HG02973 (cell line): ENCODE measurements at regions not wholly inside any gene's neighbourhood (a gene's known extent, or its start where the extent isn't known, plus 50 kb on each side); places are given as distances from the start of the nearest gene placed in this dataset.

Source experiments
- ATAC-seq: cut with Tn5 transposase; IDR thresholded peaks from one replicate; pipeline ENCODE4 v1.9.1; 2021; ENCODE audit warnings: moderate library complexity; ENCODE audit not compliant: unreplicated experiment

DNA sequence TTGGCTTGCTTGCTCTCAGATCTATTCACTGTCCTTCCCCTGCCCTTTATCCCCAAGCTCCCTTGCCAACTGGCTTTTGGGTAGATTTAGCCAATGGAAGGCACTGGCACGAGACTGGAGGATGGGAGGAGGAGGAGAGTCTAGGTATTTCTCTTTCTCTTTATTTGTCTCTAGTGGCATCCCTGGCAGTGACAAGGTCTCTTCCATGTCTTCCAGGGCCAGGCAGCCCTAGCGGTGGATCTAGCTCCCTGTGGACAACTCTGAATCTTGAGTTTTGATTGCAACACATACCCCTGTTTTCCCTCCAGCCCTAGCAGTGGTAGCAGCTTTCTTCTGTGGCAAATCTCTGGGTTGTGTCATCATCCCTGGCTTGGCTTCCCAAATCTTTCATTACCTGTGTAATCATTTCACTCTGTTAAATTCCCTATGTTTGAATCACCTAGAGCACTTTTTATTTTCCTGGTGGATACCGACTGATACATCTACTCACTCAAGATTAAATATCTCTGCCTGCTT is 171.1 kb upstream of the IRX6 start:
- ATAC-seq: no peak

DNA sequence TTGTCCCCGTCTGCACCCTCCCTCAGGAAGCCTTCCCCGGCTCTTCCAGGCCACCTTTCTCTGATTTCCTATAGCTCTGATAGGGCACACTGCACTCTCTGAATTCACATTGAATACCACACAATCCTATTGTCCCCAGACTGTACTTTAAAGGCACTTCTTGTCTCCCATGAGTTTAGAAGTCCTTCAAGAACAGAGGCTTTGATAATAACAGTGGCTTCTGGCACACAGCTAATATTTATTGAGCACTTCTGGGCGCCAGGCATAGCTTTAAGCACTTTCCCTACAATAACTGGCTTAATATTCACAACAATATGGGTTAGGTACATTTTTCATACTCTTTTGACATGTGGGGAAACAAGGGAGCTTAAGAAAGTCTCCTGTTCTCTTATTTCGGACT is 169.7 kb upstream of the IRX6 start:
- no peak for ATAC-seq

DNA sequence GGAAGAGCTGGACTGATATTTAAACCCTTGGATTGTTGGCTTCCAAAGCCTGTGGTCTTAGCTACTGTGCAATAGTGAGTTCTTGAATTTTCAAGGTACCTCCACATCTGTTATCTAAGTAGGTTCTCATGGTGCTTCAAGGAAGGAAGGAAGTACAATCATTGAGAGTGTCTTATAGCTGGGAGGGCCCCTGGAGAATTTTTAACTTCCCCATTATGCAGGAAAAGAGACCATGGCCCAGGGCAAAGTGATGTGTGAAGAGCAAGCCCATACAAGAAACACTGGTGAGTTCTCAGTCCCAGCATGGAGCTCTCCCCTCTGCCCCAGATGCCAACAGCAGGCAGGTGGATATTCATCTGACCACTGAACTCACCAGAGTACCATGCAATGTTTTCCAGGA is 169.0 kb upstream of the IRX6 start:
- no peak for ATAC-seq

DNA sequence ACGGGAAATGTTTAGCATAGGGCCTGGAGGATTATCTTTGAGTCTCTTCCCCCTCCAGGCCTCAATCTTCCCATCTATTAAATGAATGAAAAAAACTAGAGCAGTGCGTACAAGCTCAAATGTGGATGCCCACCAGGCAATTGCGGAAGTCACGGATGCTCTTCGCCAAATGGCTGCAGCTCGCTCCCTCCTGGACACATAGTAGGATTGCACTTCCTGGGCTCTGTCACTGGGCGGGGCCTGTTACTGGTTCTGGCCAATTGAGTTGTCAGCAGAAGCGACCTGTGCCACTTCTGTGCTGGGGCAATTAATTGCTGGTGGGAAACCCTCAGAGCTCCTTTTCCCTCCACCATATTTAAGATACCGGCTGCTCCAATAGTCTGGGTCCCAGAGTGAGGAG is 168.2 kb upstream of the IRX6 start:
- no peak for ATAC-seq

DNA sequence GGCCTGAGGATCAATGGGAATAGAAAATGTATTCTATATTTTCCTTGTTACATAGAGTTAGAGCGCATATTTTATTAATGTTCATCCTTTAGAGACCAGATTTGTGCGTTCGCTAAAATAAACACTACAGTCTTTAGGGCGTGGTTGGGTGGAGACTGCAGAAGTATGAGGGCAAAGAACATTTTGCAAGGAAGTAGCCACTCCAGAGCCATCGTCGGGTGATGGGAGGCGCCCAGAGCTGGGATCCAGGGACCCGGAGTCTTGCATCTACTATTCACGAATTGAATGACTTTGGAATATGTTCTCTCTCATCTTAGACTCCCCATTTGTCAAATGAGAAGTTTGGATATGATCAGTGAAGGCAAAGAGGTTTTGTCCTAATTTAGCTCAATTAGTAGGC is 154.2 kb upstream of the IRX6 start:
- ATAC-seq: no peak

DNA sequence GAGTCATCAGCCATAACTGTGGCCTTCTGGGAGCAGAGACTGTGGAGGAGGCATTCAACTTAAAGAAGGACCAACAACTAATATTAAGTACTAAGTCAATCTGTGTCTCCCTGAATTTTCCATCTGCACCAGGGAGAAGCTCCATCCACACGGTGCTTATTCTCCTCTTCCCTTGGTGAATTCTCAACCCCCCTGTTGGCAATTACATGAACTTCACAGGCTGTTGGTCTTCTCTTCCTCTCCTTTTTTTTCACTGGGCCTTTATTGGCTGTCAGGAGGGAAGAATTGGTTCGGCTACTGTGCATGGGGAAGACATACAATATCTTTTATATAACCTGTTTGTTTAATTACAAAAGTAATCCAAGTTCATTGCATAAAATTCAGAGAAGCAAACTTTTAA is 152.8 kb upstream of the IRX6 start:
- ATAC-seq: no peak

DNA sequence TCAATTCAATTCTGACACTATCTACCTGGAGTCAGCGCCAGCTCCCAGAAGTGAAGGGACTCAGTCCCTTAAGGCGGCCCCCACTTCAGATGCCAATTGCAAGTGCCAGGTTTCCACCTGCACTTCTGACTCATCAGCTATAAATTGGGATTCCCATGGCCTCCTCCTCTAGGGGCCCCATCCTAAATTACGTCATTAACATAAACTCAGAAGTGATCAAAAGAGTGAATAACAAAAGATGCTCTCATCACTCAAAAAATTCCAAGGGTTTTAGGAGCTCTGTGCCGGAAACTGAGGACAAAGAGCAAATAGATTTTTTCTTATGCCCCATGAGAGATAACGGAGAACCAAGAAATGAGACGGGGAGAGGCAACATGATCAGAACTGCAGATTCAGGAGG is 148.6 kb upstream of the IRX6 start:
- no peak for ATAC-seq

DNA sequence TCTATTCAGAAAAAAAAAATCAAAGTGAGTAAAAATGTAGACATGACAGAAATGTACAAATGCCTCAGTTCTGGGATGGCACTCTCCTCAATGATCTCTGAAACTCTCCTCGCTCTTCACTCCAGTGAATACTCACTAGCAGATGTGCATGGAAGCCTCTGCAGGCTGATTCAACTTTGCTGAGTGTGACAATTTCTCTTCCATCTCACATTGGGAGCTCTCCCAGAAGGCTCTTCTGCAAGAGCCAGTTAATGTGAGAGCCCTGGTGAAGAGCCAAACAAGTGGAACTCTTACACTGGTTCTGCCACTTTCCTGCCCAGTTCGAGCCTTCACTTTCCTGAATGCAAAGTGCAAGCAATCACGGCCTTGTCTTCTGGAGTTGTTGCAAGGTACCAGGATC is 147.1 kb upstream of the IRX6 start:
- no peak for ATAC-seq

DNA sequence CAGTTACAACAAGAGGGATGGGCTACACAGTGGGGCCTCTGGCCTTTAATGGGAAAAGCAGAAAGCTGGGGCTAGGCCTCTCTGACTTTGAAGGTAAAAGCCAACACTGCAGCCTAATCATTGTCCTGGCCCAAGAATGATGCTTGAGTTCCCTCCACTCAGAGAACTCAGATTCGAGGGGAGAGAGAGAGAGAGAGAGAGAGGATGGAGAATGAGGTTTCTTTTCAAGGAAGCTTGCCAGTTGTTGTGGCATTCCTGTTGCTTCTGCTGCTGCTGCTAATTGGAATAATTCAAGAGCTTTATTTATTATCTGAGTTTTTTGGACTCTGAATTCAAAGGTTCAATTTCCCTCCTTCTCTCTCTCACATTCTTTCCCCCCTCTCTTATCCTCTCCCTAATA is 144.6 kb upstream of the IRX6 start:
- ATAC-seq: no peak

DNA sequence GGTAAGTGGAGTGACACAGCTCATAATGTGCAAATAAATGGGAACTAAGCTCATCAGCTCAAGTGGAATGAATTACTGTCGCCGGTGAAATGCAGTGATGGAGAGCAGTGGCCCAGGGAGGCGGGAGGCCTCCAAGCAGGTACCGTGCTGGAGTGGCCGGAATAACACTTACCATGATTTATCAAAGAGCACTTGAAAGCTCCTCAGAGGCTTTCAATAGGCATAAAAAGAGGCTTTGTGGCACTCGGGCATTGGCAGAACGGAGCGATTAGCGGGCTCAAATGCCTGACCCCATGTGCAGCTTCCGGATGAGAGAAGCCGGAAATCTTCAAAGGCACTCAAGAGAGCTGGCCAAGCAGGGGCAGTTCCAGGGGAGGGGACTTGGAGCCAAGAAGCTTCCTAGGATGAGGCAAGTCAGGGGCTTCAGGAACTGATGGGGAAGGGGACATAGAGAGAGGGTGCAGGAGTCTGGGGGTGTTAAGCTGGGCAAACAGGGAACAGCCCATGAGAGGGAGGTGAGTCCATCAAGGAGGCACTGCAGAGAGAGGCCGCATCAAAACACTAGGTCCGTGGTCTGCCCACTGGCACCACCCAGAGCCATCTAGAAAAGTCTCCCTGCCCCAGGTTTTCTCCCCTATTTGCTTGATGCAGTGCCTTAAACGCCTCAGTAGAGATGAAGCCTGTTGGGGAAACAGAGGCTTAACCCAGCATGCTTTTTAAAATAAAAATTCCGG is 144.0 kb upstream of the IRX6 start:
- ATAC-seq: no peak

DNA sequence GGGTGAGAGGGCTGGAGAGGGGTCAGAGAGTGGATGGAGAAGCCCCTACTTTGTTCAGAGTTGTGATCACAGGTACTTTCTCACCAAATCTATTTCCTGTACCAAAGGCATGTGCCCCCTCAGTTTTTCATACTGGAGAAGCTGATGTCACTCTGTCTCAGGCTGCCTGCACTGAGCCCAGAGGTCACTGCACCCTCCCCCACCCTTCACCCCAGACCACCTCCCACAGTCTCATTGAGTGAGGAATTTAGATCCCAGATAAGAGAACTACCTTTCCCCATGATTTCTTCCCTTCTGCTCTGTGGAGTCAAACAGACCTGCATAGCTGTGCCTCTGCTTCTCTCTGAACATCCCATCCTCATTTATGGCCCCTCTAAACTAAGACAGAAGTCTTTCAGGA is 140.0 kb upstream of the IRX6 start:
- no peak for ATAC-seq

DNA sequence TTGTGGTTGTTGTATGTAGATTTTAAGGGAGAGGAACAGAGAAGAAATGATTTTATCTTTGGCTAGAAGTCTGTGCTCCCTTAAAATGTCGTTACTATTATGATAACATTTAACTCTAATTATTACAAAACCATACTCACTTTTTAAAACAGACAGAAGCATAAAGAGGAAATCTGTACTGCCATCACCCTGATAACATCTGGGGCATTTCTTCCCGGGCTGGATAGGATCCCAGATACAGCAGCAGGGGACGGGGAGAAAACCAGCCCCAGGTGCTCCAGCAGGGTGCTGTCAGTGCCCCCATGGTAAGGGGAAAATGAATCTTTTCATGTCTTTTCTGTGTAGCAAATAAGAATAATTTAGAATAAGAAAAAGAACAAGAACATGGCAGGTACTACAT is 139.4 kb upstream of the IRX6 start:
- no peak for ATAC-seq

DNA sequence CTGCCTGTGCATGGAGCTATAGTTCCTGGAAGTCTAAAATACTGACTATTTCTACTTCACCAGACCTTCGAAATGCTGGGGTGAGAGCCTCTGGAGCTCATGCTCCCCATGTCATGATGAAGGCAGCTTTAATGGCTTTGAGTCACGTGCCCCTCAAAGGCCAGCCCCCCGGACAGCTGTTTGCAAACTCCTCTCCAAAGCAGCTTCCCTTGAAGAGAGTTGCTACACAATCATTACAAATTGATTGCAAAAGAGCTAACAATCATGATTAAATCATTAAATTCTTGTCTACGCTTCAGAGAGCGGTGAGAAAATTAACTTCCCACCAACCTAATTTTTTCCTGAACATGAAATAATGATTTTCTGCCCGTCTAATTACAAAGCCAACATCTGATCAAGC is 134.8 kb upstream of the IRX6 start:
- ATAC-seq: no peak

DNA sequence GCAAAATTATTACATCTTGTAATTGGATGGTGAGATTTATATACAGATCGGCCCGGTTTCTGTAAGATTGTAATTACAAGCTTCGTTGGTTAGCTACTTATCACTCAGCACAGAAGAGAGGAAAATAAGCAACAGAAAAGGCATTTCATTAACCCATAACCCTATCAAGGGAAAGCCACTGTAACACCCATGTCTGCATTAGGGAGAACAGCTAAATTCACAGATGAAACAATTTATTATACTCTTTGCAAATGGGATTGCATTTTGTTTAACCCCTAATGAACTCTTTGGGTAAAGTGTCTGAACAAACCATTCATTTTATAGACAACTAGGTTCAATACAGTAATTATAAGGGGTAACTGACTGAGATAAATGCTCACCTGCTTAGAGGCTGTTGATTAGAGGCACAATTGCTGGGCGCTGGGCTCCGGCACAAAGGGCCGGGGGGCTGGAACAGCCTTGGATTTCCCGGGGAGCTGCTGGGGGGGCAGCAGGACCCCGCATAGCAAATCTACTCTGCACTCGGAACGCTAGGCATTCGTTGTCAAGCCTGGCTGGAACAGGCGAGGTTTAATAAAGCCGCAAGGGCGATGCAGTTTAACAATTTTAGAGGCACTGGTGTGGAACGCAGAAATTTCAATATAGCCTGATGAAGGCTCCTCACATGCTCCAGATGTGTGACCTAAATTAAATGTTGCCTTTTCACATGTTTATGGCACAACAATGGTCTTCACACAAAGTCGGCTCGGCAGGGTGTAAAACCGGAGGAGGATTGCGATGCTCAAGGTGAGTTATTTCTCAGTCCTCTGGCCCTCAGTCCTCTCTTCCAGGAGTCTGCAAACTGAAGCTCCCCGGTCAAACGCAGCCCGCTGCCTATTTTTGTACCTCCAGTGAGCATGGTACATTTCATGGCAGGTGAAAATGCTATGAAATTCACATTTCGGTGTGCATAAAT is 134.0 kb upstream of the IRX6 start:
- ATAC-seq: no peak

DNA sequence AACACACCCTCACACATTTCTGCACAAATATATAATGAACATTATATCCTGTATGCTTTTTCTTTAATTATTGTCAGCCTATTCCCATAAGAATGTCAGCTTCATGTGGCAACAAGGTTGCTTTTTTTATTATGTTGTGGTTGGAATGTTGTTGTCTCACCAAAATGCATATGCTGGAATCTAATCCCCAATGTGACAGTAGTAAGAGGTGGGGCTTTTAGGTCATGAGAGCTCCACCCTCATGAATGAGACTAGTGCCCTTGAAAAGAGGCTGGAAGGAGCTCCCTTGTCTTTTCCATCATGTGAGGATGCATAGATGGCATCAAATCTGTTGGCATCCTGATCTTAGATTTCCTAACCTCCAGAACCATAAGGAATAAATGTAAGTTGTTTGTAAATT is 131.3 kb upstream of the IRX6 start:
- ATAC-seq: no peak

DNA sequence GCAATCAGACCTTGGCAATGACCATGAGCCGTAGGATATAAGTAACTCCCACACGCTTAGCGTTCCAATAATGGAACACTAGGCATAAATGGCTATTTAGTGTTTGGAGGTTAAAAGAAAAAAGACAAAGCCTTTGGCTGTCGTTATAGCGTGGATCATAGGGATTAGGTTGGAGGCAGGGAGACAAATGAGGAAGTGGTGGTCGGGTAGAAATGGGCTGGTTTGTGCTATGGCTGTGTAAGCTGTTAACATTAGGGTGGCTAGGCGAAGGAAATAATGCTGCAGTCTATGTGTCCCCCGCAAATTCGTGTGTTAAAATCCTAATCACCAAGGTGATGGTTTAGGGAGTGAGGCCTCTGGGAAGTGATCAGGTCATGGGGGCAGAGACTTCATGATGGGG is 120.4 kb upstream of the IRX6 start:
- no peak for ATAC-seq

DNA sequence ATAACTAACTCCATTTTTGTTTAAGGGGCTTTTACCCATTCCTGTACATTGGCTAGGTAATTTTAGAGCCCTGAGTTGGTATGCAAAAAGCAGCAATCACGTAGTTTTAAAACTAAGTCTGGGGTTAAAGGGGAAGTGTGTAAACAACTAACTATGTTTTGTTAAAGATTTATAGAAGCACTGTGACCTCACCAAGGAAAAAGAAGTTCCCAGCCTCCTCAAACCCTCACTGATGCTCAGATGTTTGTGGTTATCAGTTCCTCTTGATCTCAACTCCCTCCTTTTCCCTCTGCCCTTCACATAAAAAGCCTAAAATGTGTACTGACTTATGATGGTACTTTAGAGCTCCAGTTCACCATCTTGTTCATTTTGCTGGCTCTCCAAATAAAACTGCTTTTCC is 119.9 kb upstream of the IRX6 start:
- ATAC-seq: no peak

DNA sequence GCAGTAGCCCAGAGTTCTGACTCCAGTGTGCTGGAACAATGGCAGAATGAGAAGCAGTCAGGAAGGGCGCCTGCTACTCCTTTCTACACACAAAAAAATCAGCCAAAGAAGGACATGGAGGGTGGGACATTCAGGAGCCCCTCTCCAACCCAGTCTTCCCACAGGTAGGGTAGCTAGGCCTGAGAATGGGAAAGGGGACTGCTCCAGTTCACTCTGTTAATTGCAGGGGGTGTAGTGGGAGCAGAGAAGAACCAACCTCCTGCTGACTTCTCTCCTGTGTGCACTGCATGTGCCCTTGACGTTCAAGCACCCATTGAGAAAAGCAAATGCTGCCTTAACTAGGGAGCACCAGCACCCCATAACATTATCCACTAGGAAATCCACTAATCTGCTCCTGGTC is 119.1 kb upstream of the IRX6 start:
- ATAC-seq: no peak

DNA sequence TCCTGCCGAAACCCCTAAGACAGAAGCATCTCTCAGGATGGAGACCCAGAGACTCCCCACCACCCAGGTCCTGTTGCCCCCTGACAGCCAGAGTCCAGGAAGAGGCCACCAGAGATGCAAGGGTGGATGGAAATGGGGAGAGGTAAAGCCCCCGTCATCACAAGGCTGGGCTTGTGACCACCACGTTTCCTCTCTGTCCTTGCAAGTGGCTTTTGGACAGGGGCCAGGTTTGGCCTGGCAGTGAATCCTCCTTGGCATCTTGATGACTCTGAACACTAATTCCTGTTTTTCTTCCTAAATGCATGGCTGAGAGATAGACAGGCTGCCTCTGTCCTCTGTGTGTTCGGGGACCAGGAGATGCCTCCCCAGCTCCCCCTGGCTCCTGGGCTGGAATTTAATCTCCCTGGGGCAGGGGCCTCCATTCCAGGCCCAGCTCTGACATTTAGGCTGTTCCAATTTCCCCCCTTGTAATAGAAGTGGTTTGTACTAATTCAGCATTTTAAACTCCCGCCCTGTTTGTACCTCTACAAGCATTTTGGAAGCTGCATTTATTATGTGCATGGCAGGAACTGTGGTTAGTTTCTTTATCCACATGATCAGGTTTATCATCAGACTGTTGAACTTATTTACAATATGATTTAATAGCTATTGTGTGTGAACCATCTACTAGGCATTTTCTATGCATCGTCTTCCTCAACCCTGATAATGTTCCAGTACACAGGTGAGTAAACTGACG is 116.1 kb upstream of the IRX6 start:
- ATAC-seq: no peak

DNA sequence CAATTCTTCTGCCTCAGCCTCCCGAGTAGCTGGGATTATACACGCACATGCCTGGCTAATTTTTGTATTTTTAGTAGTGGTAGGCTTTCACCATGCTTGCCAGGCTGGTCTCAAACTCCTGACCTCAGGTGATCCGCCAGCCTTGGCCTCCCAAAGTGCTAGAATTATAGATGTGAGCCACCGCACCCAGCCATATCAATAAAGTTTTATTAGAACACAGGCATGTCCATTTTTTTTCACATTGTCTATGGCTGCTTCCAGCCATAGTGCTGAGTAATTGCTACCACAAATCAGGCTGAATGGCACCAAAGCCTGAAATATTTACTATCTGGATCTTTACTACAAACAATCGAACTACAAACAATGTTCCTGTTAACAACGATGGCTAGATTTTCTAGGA is 114.4 kb upstream of the IRX6 start:
- no peak for ATAC-seq

DNA sequence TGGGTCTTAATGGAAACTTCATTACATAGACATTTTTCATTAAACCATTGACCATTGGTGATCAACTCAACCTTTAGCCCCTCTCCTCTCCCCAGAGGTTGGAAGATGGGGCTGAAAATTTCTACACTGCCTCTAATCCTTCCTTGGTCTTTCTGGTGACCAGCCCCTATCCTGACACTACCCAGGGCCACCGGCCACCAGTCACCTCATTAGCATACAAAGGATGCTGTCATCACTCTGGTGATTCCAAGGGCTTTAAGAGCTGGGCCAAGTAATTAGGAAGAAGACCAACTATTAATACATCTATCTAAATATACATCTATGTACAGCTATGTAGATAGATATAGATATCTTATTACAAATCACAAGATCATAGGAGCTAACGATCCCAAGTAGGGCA is 111.2 kb upstream of the IRX6 start:
- no peak for ATAC-seq

DNA sequence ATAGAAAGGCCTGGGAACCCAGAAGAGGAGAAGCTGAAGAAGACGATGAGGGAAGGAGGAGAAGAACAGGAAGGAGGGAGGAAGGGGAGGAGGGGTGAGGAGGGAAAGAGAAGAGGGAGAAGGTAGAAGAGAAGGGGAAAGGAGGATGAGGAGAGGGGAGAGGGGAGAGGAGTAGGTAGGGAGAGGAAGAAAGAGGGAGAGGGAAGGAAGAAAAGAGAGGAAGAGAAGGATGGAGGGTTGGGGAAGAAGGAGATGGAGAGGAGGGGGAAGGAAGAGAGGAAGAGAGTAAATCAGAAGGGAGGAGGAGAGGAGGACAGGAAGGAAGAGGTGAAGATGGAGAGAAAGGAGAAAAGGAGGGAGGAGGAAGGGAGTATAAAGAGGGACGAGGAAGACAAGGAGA is 109.6 kb upstream of the IRX6 start:
- no peak for ATAC-seq
